OCI-LY3 (cell line): ENCODE measurements at regions not wholly inside any gene's neighbourhood (a gene's known extent, or its start where the extent isn't known, plus 50 kb on each side); places are given as distances from the start of the nearest gene placed in this dataset.

Experiments used
- H2AFZ ChIP-seq: fragments of 200-600, 300-600 bp; shearing (Covaris generic); 2 replicates; pipeline ENCODE4 v1.6.0; 2014; ENCODE audit warnings: antibody characterized with exemption, low read depth, low read length
- H3K27ac ChIP-seq: fragments of 200-600, 300-600 bp; sonication (generic); 2 replicates; pipeline ENCODE4 v1.5.1; 2014; ENCODE audit warnings: mild to moderate bottlenecking, low read length, moderate library complexity, mixed read lengths
- H3K27me3 ChIP-seq: fragments of 200-600, 300-600 bp; sonication (generic); 2 replicates; pipeline ENCODE4 v1.6.1; 2014; ENCODE audit warnings: low read depth, low read length, mixed read lengths
- H3K36me3 ChIP-seq: fragments of 200-600, 300-600 bp; sonication (generic); replicated peaks from 2 replicates; pipeline ENCODE3; 2014; ENCODE audit warnings: low read depth, low read length, mixed read lengths
- H3K4me1 ChIP-seq: fragments of 300-600, 200-600 bp; sonication (generic); 2 replicates; pipeline ENCODE4 v1.6.1; 2014; ENCODE audit warnings: low read length, mixed read lengths
- H3K4me2 ChIP-seq: fragments of 200-600, 300-600 bp; sonication (generic); 2 replicates; pipeline ENCODE4 v1.6.1; 2014; ENCODE audit warnings: low read length, mixed read lengths
- H3K4me3 ChIP-seq: fragments of 300-600, 200-600 bp; sonication (generic); 2 replicates; pipeline ENCODE4 v1.5.1; 2014; ENCODE audit warnings: antibody characterized with exemption, mild to moderate bottlenecking, low read length, moderate library complexity
- H3K79me2 ChIP-seq: fragments of 300-600, 200-600 bp; shearing (Covaris generic); 2 replicates; pipeline ENCODE4 v1.6.1; 2014; ENCODE audit warnings: mild to moderate bottlenecking, low read length, mixed read lengths
- H3K9ac ChIP-seq: fragments of 300-600, 200-600 bp; shearing (Covaris generic); 2 replicates; pipeline ENCODE4 v1.6.0; 2014; ENCODE audit warnings: mild to moderate bottlenecking, low read length, moderate library complexity
- H3K9me3 ChIP-seq: fragments of 200-600, 300-600 bp; shearing (Covaris generic); 2 replicates; pipeline ENCODE4 v1.6.1; 2014; ENCODE audit warnings: low read length, mixed read lengths; ENCODE audit not compliant: insufficient read depth
- H4K20me1 ChIP-seq: fragments of 200-600, 300-600 bp; sonication (generic); 2 replicates; pipeline ENCODE4 v1.6.1; 2016; ENCODE audit warnings: low read length, mixed read lengths; ENCODE audit not compliant: insufficient read depth
- CTCF ChIP-seq: fragments of 200-600, 300-600 bp; sonication (generic); IDR thresholded peaks from 2 replicates; pipeline ENCODE4 v1.5.1; 2014; ENCODE audit warnings: antibody characterized with exemption, low read length, low read depth
- EZH2phosphoT487 ChIP-seq: fragments of 200-600 bp; shearing (Covaris generic); IDR thresholded peaks from 2 replicates; pipeline ENCODE4 v1.6.1; 2018; ENCODE audit warnings: antibody characterized with exemption, mixed run types, low read depth

DNA sequence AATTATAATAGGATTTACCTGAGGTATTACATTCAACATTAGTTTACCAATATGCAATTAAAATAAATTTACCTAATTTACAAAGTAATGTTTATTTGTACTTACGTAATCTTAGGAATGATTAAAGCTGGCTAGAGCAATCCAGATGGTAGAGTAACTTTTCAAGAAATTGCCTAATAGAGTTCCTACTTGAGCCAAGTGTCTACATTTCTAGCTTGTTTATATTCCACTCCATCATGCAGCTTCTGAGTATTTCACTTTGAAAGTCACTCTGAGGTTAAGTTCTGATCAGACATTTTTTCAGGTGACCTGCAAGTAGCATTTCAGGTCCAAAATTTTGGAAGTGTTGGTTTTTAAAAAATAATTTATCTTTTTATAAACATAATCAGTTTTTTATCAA lies 1080.7 kb downstream of the TRHDE start:
- Histone ChIP-seq H3K79me2 (no peaks in the 10 kb centered on the region), H4K20me1 (no peaks in the 10 kb centered on the region), H3K36me3 (no peaks in the 10 kb centered on the region), H3K9ac (no peak overlapping the region), H3K9me3 (0 out of 2 replicates have a peak, but pooled peaks cover 3% of the 10 kb centered on the region), H3K4me1 (no peaks in the 10 kb centered on the region), H3K4me2 (no peak overlapping the region), H3K27me3 (no peaks in the 10 kb centered on the region), H3K27ac (no peak overlapping the region), H3K4me3 (no peak overlapping the region), H2AFZ (no peak overlapping the region)
- no peak for TF ChIP-seq CTCF
- TF ChIP-seq EZH2phosphoT487: no peak

DNA sequence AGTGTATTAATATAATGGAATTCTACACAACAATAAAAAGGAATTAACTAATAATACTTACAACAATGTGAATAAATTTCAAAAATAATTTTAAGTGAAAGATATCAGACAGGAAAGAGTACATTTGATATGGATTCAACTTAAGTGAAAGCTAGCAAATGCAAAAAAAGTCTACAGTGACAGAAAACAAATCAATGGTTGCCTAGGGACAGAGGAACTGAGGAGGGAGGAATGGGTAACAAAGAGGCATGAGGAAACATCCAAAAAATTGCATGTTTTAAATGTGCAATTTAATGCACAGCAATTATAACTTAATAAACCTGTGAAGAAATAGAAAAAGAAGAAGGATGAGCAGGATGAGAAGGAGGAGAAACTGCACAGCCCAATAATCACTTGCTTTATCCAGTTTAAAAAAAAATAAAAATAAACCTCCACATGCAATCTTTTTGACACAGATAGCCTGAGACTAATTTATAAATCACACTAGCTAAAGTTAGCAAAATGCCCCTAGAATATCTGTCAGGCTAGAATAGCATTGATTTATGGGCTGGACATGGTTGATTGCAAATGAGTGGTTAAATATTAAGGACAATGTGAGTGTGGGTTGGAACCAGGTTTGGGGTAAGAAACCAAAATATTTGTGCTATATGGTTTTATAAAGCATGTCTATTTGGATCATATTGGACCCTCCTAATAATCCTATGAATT lies 1089.1 kb downstream of the TRHDE start:
- H3K4me3 ChIP-seq: no peak overlapping the region
- no peaks in the 10 kb centered on the region for H3K79me2 ChIP-seq
- H2AFZ ChIP-seq: no peak overlapping the region
- no peak overlapping the region for H3K27ac ChIP-seq
- H3K4me2 ChIP-seq: no peak overlapping the region
- H3K9ac ChIP-seq: no peak overlapping the region
- no peaks in the 10 kb centered on the region for H4K20me1 ChIP-seq
- no peaks in the 10 kb centered on the region for H3K4me1 ChIP-seq
- no peaks in the 10 kb centered on the region for H3K9me3 ChIP-seq
- TF ChIP-seq EZH2phosphoT487 (no peak), CTCF (no peak)
- H3K36me3 ChIP-seq: no peaks in the 10 kb centered on the region
- H3K27me3 ChIP-seq: no peaks in the 10 kb centered on the region

- Histone ChIP-seq H3K9me3 (no peaks in the 10 kb centered on the region), H2AFZ (no peak overlapping the region), H3K4me1 (no peaks in the 10 kb centered on the region), H3K9ac (no peak overlapping the region), H3K27ac (no peak overlapping the region), H3K4me3 (no peak overlapping the region), H3K27me3 (no peaks in the 10 kb centered on the region), H3K79me2 (no peaks in the 10 kb centered on the region), H4K20me1 (no peaks in the 10 kb centered on the region), H3K4me2 (no peak overlapping the region), H3K36me3 (no peaks in the 10 kb centered on the region)
- TF ChIP-seq EZH2phosphoT487: no peak
- no peak for TF ChIP-seq CTCF
These were observed 1089.7 kb downstream of the TRHDE start for GRCh38 chr12:73361864-73362230.

DNA sequence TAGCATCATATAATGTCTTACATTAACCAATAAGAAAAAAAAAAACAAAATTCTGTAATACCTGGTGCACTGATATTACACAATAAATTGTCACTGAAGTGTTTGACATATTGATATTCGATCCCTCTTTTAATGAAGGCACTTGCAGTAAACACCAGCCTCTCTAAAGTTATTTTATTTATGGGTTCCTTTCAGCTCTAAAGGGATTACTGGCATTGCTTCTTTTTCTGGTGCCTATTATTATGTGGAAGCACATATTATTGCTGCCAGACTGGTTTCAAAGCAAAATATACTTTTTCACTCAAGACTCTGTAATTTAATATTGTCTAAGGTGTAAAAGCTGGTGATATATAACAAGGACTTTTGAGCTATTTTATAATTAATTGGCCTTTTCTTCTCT lies 1090.5 kb downstream of the TRHDE start:
- Histone ChIP-seq H4K20me1 (no peaks in the 10 kb centered on the region), H3K9ac (no peak overlapping the region), H3K4me3 (no peak overlapping the region), H3K36me3 (no peaks in the 10 kb centered on the region), H3K4me2 (no peak overlapping the region), H3K9me3 (no peaks in the 10 kb centered on the region), H2AFZ (no peak overlapping the region), H3K79me2 (no peaks in the 10 kb centered on the region), H3K27me3 (no peaks in the 10 kb centered on the region), H3K4me1 (no peaks in the 10 kb centered on the region), H3K27ac (no peak overlapping the region)
- TF ChIP-seq CTCF: no peak
- no peak for TF ChIP-seq EZH2phosphoT487
